Mammary epithelial cell (primary cell): ENCODE measurements at regions not wholly inside any gene's neighbourhood (a gene's known extent, or its start where the extent isn't known, plus 50 kb on each side); places are given as distances from the start of the nearest gene placed in this dataset.

Experiments
- CTCF ChIP-seq, 2 donors: IDR thresholded peaks in 1 of 2; conservative IDR thresholded peaks in 1 of 2; 2 replicates each; pipeline ENCODE4 v1.5.1; 2011 to 2012; ENCODE audit warnings: inconsistent platforms in 2 of 2, low read length in 2 of 2, mild to moderate bottlenecking in 2 of 2, control low read depth in 1 of 2, low read depth in 1 of 2; ENCODE audit not compliant: insufficient read depth in 1 of 2; ENCODE audit errors: extremely low read depth in 1 of 2
- EZH2 ChIP-seq: IDR thresholded peaks from 2 replicates; pipeline ENCODE4 v1.6.1; 2012; ENCODE audit warnings: low read length, inconsistent platforms, borderline replicate concordance

GRCh38 chr11:28401446-28401845, 293.3 kb downstream of the METTL15 start:
- no peak for TF ChIP-seq CTCF (conservative IDR thresholded peaks at IDR 0.05 in 1 of 2, IDR thresholded peaks at IDR 0.05 in 1 of 2; ENCODE audit: extremely low read depth in 1 of 2, insufficient read depth in 1 of 2, low read depth in 1 of 2, low read length in 2 of 2)
- no peak for TF ChIP-seq EZH2
